Activated naive CD4-positive, alpha-beta T cell treated with anti-CD3 and anti-CD28 coated beads, Interleukin-2, amount 10 ng/mL, durations not matched to agents 7 days and 5 days (primary cell): ENCODE measurements at regions not wholly inside any gene's neighbourhood (a gene's known extent, or its start where the extent isn't known, plus 50 kb on each side); places are given as distances from the start of the nearest gene placed in this dataset.
A peak's percentile ranks its signal among the peaks of the same experiment; 100 is the strongest.

ENCODE experiments used
- CTCF ChIA-PET: fragments of 350-600 bp; sonication (Branson Sonifier 250); formaldehyde crosslinking; loops from one replicate; lab custom pipeline; 2021; ENCODE audit warnings: antibody characterized with exemption; lab: Charles Lee
- DNase-seq: peaks from one replicate; pipeline ENCODE4 v3.0.0-alpha.2; 2020
- H3K27ac Mint-ChIP-seq: one replicate; pipeline ENCODE4 v1.8.0; 2021; ENCODE audit warnings: mild to moderate bottlenecking, moderate library complexity, mixed read lengths
- H3K27me3 Mint-ChIP-seq: one replicate; pipeline ENCODE4 v1.8.0; 2021; ENCODE audit warnings: mild to moderate bottlenecking, mixed read lengths
- H3K36me3 Mint-ChIP-seq: one replicate; pipeline ENCODE4 v1.8.0; 2021; ENCODE audit warnings: mixed read lengths
- H3K4me1 Mint-ChIP-seq: one replicate; pipeline ENCODE4 v1.8.0; 2021; ENCODE audit warnings: mixed read lengths
- H3K4me3 Mint-ChIP-seq: one replicate; pipeline ENCODE4 v1.8.0; 2021; ENCODE audit warnings: mild to moderate bottlenecking, moderate library complexity, mixed read lengths
- H3K9me3 Mint-ChIP-seq: one replicate; pipeline ENCODE4 v1.8.0; 2021; ENCODE audit warnings: mixed read lengths

- no peak overlapping the region for H3K4me3 Mint-ChIP-seq
- no peaks in the 10 kb centered on the region for H3K36me3 Mint-ChIP-seq
- peaks cover 12% of the 10 kb centered on the region for H3K4me1 Mint-ChIP-seq
- CTCF ChIA-PET, result interaction anchor here (0.7 to 8.7 kb wide), 24 partner anchors 9 to 377 kb away, joined by 3 to 119 read pairs (median 4); partner anchors contain the start of gene LOXHD1
- no peak overlapping the region for H3K27ac Mint-ChIP-seq
- DNase-seq, result peak; percentile 77
- no peaks in the 10 kb centered on the region for H3K9me3 Mint-ChIP-seq
- no peaks in the 10 kb centered on the region for H3K27me3 Mint-ChIP-seq
These were observed 177.3 kb downstream of the HAUS1 start for GRCh38 chr18:46281185-46282176.

- Mint-ChIP-seq H3K4me3 (no peak overlapping the region), H3K27me3 (no peaks in the 10 kb centered on the region), H3K9me3 (no peaks in the 10 kb centered on the region), H3K27ac (no peak overlapping the region), H3K36me3 (no peaks in the 10 kb centered on the region), H3K4me1 (peaks cover 12% of the 10 kb centered on the region)
- CTCF ChIA-PET, result interaction anchor here (0.8 to 8.7 kb wide), 12 partner anchors 57 to 377 kb away, joined by 3 to 119 read pairs (median 9); partner anchors contain the start of gene LOXHD1
- no peak for DNase-seq
These were observed 178.0 kb downstream of the HAUS1 start for GRCh38 chr18:46282177-46282570.

- Mint-ChIP-seq H3K4me1 (peaks cover 8% of the 10 kb centered on the region), H3K27me3 (no peaks in the 10 kb centered on the region), H3K4me3 (no peak overlapping the region), H3K27ac (peak overlapping the region; percentile 4), H3K9me3 (no peaks in the 10 kb centered on the region), H3K36me3 (no peaks in the 10 kb centered on the region)
- DNase-seq, result no peak
- CTCF ChIA-PET, result interaction anchor here (3.2 to 8.7 kb wide), 5 partner anchors 109 to 376 kb away, joined by 13 to 119 read pairs (median 32); partner anchors contain the start of gene LOXHD1
These were observed 178.5 kb downstream of the HAUS1 start for GRCh38 chr18:46282646-46283045.

DNA sequence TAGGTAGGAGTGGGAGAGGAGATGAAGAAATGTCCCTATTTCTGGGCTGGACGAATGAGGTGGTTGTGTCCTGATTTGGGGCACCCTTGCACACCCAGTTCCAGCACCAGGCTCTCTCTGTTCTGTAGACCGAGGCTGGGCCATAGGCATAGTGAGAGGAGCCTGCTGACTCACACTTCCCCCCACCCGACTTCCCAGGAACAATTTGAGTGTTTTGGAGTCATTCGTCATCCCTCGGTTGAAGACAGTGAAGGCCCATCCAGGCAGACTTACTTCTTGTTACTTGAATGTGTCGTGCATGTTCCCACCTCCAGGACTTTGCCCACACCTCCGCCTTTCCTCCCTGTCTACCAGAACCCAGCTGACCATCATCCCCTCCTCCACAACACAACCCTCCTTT lies 179.1 kb downstream of the HAUS1 start:
- H3K27ac Mint-ChIP-seq, result no peak overlapping the region
- no peak for DNase-seq
- no peak overlapping the region for H3K4me3 Mint-ChIP-seq
- peaks cover 3% of the 10 kb centered on the region for H3K4me1 Mint-ChIP-seq
- H3K36me3 Mint-ChIP-seq, result no peaks in the 10 kb centered on the region
- CTCF ChIA-PET, result interaction anchor here (3.8 to 8.7 kb wide), 4 partner anchors 110 to 376 kb away, joined by 18 to 119 read pairs (median 48); partner anchors contain the start of gene LOXHD1
- H3K9me3 Mint-ChIP-seq, result no peaks in the 10 kb centered on the region
- H3K27me3 Mint-ChIP-seq, result no peaks in the 10 kb centered on the region

DNA sequence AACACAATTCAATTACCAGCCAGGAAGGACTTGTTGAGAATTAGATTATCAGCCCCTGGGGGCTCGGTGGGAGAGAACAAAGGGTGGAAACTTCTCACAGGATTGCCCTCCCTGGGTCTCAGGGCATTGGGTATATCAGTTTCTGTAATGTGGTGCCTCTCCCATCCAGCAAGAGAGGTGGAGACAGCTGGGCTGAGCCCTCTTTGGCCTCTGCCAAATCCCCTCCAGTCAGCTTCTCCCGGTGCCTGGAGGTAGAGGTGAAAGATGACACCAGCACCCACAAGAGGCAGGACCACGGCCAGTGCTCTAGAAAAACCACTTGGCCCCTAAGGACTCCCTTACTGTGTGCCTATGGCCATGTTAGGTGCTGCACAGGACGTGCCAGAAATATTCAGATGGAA lies 179.7 kb downstream of the HAUS1 start:
- H3K4me3 Mint-ChIP-seq, result no peak overlapping the region
- CTCF ChIA-PET, result interaction anchor here (3.8 to 8.7 kb wide), 4 partner anchors 111 to 375 kb away, joined by 18 to 119 read pairs (median 48); partner anchors contain the start of gene LOXHD1
- no peaks in the 10 kb centered on the region for H3K9me3 Mint-ChIP-seq
- no peak for DNase-seq
- no peaks in the 10 kb centered on the region for H3K4me1 Mint-ChIP-seq
- no peak overlapping the region for H3K27ac Mint-ChIP-seq
- H3K36me3 Mint-ChIP-seq, result no peaks in the 10 kb centered on the region
- no peaks in the 10 kb centered on the region for H3K27me3 Mint-ChIP-seq

DNA sequence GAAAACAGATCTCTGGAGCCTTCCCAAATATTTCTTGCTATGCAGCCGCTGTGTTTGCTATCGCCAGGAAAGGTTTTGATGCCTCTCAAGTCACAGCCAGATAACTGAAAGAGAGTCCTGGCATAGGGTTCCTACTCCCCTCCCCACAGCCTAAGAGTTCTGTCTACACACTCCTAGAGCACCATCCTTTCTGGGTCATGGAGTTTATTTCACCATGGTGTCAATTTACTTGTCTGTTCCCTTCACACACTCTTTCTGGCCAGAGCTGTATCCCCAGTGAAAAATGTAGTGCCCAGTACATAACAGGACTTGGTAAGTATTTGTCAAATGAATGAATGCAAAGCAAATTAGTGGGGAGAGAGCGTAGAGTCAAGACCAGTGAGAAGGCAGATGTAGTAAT lies 185.3 kb downstream of the HAUS1 start:
- Mint-ChIP-seq H3K36me3 (no peaks in the 10 kb centered on the region), H3K4me1 (no peaks in the 10 kb centered on the region), H3K27ac (no peak overlapping the region), H3K4me3 (no peak overlapping the region), H3K9me3 (no peaks in the 10 kb centered on the region), H3K27me3 (no peaks in the 10 kb centered on the region)
- DNase-seq, result no peak
- CTCF ChIA-PET, result interaction anchor here (0.7 kb wide), 1 partner anchor 10 kb away, joined by 3 read pairs; no protein-coding TSS in a partner anchor

DNA sequence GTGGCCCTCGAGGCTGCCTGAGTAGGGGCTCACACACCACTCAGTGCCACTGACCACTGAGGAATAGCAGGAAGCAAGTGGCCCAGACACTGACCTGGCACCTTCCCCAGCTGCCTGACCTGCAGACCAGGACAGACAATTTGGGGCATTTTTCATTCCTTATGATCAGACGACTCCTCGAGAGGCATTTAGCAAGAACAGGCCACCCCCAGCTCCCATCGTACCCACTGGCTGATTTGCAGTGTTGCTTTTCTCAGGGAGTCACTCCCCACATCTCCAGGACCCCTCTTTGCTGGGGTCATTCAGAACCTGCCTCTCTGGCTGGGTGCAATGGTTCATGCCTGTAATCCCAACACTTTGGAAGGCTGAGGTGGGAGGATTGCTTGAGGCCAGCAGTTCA lies 185.7 kb downstream of the HAUS1 start:
- Mint-ChIP-seq H3K36me3 (no peaks in the 10 kb centered on the region), H3K27me3 (no peaks in the 10 kb centered on the region), H3K27ac (no peak overlapping the region), H3K4me3 (no peak overlapping the region), H3K9me3 (no peaks in the 10 kb centered on the region), H3K4me1 (no peaks in the 10 kb centered on the region)
- DNase-seq, result no peak
- CTCF ChIA-PET, result interaction anchor here (0.7 to 1.3 kb wide), 2 partner anchors 9 to 11 kb away, joined by 3 read pairs; no protein-coding TSS in a partner anchor

DNA sequence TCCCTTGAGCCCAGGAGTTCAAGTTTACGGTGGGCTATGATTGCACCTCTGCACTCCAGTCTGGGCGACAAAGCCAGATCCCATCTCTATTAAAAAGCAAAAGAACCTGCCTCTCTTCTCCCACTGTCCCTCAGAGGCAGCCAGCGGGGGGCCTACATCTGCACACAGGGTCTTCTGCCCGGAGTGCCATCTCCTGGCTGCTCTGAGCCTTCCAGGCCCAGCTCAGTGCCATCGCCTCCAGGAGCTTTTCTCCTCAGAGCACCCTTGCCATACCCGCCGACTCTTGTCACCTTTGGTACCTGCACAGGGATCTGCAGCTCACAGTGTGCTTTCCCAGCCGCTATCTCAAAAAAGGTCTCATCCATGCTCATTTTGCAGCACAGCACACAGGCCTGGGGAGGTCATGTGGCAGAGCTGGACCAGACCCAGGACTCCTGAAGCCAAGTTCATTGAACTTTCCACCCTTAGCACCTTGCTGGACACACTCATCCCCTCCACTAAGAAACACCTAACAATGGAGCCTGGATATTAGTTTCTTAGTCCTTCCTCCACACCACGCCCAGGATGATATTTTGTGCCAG lies 186.3 kb downstream of the HAUS1 start:
- CTCF ChIA-PET, result interaction anchor here (1.3 kb wide), 2 partner anchors 9 to 333 kb away, joined by 3 read pairs; no protein-coding TSS in a partner anchor
- Mint-ChIP-seq H3K36me3 (no peaks in the 10 kb centered on the region), H3K27ac (no peak overlapping the region), H3K4me3 (no peak overlapping the region), H3K27me3 (no peaks in the 10 kb centered on the region), H3K9me3 (no peaks in the 10 kb centered on the region), H3K4me1 (no peaks in the 10 kb centered on the region)
- DNase-seq, result no peak

- Mint-ChIP-seq H3K9me3 (no peaks in the 10 kb centered on the region), H3K4me1 (no peaks in the 10 kb centered on the region), H3K27ac (no peak overlapping the region), H3K36me3 (no peaks in the 10 kb centered on the region), H3K4me3 (no peak overlapping the region), H3K27me3 (no peaks in the 10 kb centered on the region)
- DNase-seq, result no peak
- CTCF ChIA-PET, result interaction anchor here (1.0 to 1.3 kb wide), 4 partner anchors 10 to 332 kb away, joined by 3 read pairs; no protein-coding TSS in a partner anchor
These were observed 187.0 kb downstream of the HAUS1 start for GRCh38 chr18:46291149-46291548.

GRCh38 chr18:46293742-46294181 lies 189.6 kb downstream of the HAUS1 start:
- CTCF ChIA-PET, result no interaction called here
- no peaks in the 10 kb centered on the region for H3K36me3 Mint-ChIP-seq
- H3K27me3 Mint-ChIP-seq, result peaks cover 7% of the 10 kb centered on the region
- no peak overlapping the region for H3K27ac Mint-ChIP-seq
- H3K4me3 Mint-ChIP-seq, result no peak overlapping the region
- no peak for DNase-seq
- H3K9me3 Mint-ChIP-seq, result no peaks in the 10 kb centered on the region
- peaks cover 13% of the 10 kb centered on the region for H3K4me1 Mint-ChIP-seq

- CTCF ChIA-PET, result no interaction called here
- Mint-ChIP-seq H3K27me3 (peaks cover 7% of the 10 kb centered on the region), H3K4me1 (peaks cover 13% of the 10 kb centered on the region), H3K9me3 (no peaks in the 10 kb centered on the region), H3K27ac (no peak overlapping the region), H3K4me3 (no peak overlapping the region), H3K36me3 (no peaks in the 10 kb centered on the region)
- DNase-seq, result no peak
These were observed 190.1 kb downstream of the HAUS1 start for GRCh38 chr18:46294318-46294717.

GRCh38 chr18:46294751-46295150 lies 190.6 kb downstream of the HAUS1 start:
- Mint-ChIP-seq H3K36me3 (no peaks in the 10 kb centered on the region), H3K4me1 (peaks cover 13% of the 10 kb centered on the region), H3K9me3 (no peaks in the 10 kb centered on the region), H3K4me3 (no peak overlapping the region), H3K27ac (no peak overlapping the region), H3K27me3 (peaks cover 7% of the 10 kb centered on the region)
- DNase-seq, result no peak
- CTCF ChIA-PET, result no interaction called here

DNA sequence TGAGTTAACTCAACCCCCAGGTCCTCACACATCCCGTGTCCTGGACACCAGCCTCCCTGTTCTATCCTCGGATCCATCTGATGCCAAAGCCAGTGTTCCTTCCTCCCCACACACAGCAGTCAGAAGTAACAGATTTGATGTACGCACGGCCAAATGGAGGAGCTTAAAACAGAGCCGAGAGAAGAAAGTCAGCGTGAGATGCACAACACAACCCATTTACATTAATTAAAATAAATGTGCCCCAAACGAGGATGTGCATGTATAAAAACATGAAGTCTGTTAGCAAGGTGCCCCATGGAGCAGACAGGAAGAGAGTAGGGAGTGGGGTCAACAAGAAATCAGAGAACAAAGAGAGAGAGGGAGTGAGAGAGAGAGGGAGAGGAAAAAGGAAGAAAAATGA lies 191.2 kb downstream of the HAUS1 start:
- Mint-ChIP-seq H3K4me1 (peaks cover 13% of the 10 kb centered on the region), H3K36me3 (no peaks in the 10 kb centered on the region), H3K27ac (no peak overlapping the region), H3K27me3 (peaks cover 12% of the 10 kb centered on the region), H3K4me3 (no peak overlapping the region), H3K9me3 (no peaks in the 10 kb centered on the region)
- DNase-seq, result no peak
- CTCF ChIA-PET, result no interaction called here

DNA sequence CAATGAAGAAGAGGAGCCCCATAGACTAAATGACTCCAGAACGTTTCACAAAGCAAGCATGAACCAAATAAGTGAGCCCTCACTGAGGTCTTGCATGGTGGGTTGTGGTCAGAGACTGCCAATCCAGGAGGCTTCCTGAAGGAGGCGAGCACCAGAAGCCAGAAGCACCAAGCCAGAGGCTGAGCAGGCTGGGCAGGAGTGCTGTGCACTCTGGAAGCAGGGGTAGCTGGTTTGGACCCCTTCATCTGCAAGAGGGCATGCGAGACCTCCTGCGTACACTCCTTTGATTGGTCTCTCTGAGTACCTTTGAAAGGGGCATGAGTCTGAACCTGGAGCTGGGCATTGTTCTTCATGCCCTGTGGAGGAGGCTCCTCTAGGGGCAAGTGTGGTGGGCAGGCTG lies 192.5 kb downstream of the HAUS1 start:
- H3K4me1 Mint-ChIP-seq, result peaks cover 13% of the 10 kb centered on the region
- H3K4me3 Mint-ChIP-seq, result no peak overlapping the region
- H3K27ac Mint-ChIP-seq, result no peak overlapping the region
- DNase-seq, result no peak
- peaks cover 20% of the 10 kb centered on the region for H3K27me3 Mint-ChIP-seq
- H3K36me3 Mint-ChIP-seq, result no peaks in the 10 kb centered on the region
- H3K9me3 Mint-ChIP-seq, result no peaks in the 10 kb centered on the region
- CTCF ChIA-PET, result interaction anchor here (1.3 kb wide), 1 partner anchor 361 kb away, joined by 4 read pairs; no protein-coding TSS in a partner anchor
